ENCODE measurements at regions not wholly inside any gene's neighbourhood (a gene's known extent, or its start where the extent isn't known, plus 50 kb on each side); places are given as distances from the start of the nearest gene placed in this dataset.

- Histone ChIP-seq H3K9me3 (ENCODE audit: control insufficient read depth in 4 of 4, low read length in 3 of 4) (no peaks in the 10 kb centered on the region), H3K9ac (ENCODE audit: low read depth in 1 of 2, low read length in 2 of 2) (no peak overlapping the region), H3K4me3 (ENCODE audit: low read depth in 1 of 3, low read length in 3 of 3) (no peak overlapping the region), H3K36me3 (ENCODE audit: control insufficient read depth in 4 of 4, insufficient read depth in 3 of 4, low read depth in 1 of 4, low read length in 3 of 4) (no peaks in the 10 kb centered on the region), H3K27ac (ENCODE audit: low read depth in 1 of 2, low read length in 2 of 2) (no peak overlapping the region), H3K27me3 (ENCODE audit: control insufficient read depth in 4 of 4, insufficient read depth in 4 of 4, low read length in 3 of 4) (no peaks in the 10 kb centered on the region), H3K4me1 (ENCODE audit: control insufficient read depth in 4 of 4, insufficient read depth in 4 of 4, low read length in 3 of 4) (no peaks in the 10 kb centered on the region)
- TF ChIP-seq RXRA (IDR thresholded peaks at IDR 0.05), result no peak
- TF ChIP-seq, protein P1, sequence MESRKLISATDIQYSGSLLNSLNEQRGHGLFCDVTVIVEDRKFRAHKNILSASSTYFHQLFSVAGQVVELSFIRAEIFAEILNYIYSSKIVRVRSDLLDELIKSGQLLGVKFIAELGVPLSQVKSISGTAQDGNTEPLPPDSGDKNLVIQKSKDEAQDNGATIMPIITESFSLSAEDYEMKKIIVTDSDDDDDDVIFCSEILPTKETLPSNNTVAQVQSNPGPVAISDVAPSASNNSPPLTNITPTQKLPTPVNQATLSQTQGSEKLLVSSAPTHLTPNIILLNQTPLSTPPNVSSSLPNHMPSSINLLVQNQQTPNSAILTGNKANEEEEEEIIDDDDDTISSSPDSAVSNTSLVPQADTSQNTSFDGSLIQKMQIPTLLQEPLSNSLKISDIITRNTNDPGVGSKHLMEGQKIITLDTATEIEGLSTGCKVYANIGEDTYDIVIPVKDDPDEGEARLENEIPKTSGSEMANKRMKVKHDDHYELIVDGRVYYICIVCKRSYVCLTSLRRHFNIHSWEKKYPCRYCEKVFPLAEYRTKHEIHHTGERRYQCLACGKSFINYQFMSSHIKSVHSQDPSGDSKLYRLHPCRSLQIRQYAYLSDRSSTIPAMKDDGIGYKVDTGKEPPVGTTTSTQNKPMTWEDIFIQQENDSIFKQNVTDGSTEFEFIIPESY (IDR thresholded peaks at IDR 0.05), result no peak
- TF ChIP-seq, protein P2, sequence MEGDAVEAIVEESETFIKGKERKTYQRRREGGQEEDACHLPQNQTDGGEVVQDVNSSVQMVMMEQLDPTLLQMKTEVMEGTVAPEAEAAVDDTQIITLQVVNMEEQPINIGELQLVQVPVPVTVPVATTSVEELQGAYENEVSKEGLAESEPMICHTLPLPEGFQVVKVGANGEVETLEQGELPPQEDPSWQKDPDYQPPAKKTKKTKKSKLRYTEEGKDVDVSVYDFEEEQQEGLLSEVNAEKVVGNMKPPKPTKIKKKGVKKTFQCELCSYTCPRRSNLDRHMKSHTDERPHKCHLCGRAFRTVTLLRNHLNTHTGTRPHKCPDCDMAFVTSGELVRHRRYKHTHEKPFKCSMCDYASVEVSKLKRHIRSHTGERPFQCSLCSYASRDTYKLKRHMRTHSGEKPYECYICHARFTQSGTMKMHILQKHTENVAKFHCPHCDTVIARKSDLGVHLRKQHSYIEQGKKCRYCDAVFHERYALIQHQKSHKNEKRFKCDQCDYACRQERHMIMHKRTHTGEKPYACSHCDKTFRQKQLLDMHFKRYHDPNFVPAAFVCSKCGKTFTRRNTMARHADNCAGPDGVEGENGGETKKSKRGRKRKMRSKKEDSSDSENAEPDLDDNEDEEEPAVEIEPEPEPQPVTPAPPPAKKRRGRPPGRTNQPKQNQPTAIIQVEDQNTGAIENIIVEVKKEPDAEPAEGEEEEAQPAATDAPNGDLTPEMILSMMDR (IDR thresholded peaks at IDR 0.05; ENCODE audit: low read depth, low read length, missing input control), result no peak
- TF ChIP-seq, protein P3, sequence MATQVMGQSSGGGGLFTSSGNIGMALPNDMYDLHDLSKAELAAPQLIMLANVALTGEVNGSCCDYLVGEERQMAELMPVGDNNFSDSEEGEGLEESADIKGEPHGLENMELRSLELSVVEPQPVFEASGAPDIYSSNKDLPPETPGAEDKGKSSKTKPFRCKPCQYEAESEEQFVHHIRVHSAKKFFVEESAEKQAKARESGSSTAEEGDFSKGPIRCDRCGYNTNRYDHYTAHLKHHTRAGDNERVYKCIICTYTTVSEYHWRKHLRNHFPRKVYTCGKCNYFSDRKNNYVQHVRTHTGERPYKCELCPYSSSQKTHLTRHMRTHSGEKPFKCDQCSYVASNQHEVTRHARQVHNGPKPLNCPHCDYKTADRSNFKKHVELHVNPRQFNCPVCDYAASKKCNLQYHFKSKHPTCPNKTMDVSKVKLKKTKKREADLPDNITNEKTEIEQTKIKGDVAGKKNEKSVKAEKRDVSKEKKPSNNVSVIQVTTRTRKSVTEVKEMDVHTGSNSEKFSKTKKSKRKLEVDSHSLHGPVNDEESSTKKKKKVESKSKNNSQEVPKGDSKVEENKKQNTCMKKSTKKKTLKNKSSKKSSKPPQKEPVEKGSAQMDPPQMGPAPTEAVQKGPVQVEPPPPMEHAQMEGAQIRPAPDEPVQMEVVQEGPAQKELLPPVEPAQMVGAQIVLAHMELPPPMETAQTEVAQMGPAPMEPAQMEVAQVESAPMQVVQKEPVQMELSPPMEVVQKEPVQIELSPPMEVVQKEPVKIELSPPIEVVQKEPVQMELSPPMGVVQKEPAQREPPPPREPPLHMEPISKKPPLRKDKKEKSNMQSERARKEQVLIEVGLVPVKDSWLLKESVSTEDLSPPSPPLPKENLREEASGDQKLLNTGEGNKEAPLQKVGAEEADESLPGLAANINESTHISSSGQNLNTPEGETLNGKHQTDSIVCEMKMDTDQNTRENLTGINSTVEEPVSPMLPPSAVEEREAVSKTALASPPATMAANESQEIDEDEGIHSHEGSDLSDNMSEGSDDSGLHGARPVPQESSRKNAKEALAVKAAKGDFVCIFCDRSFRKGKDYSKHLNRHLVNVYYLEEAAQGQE (IDR thresholded peaks at IDR 0.05), result no peak
- TF ChIP-seq JUND (IDR thresholded peaks at IDR 0.05), result no peak
- TF ChIP-seq NR2F2 (IDR thresholded peaks at IDR 0.05), result no peak
- no peak for TF ChIP-seq EGR1 (IDR thresholded peaks at IDR 0.05; ENCODE audit: low read depth in 2 of 2)
- TF ChIP-seq, protein P4, sequence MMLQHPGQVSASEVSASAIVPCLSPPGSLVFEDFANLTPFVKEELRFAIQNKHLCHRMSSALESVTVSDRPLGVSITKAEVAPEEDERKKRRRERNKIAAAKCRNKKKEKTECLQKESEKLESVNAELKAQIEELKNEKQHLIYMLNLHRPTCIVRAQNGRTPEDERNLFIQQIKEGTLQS (IDR thresholded peaks at IDR 0.05), result no peak
- no peak for TF ChIP-seq HNF4A (conservative IDR thresholded peaks at IDR 0.05)
- no peak for TF ChIP-seq YY1 (IDR thresholded peaks at IDR 0.05)
- TF ChIP-seq SP1 (IDR thresholded peaks at IDR 0.05), result no peak
- TF ChIP-seq, protein P5, sequence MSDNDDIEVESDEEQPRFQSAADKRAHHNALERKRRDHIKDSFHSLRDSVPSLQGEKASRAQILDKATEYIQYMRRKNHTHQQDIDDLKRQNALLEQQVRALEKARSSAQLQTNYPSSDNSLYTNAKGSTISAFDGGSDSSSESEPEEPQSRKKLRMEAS (IDR thresholded peaks at IDR 0.05), result no peak
- no peak for TF ChIP-seq HNF4G (IDR thresholded peaks at IDR 0.05)
- TF ChIP-seq TAF1 (conservative IDR thresholded peaks at IDR 0.05), result no peak
- no peak for TF ChIP-seq RAD21 (IDR thresholded peaks at IDR 0.05)
- TF ChIP-seq FOXA1 (IDR thresholded peaks at IDR 0.05), result no peak
- no peak for DNase-seq (ENCODE audit: low spot score)
- WGBS, result 80% methylated on average over 14 of the region's 14 CpGs
Observed at GRCh38 chr11:70872955-70873735, 379.2 kb downstream of the SHANK2 start.

Measured in liver (tissue), 8 donors.